ENCODE measurements at regions not wholly inside any gene's neighbourhood (a gene's known extent, or its start where the extent isn't known, plus 50 kb on each side); places are given as distances from the start of the nearest gene placed in this dataset.

GRCh38 chr20:58595167-58595566 is 55.9 kb upstream of the STX16 start:
- TF ChIP-seq CTCF (conservative IDR thresholded peaks at IDR 0.05; ENCODE audit: low read depth, low read length) (no peak), POLR2A (IDR thresholded peaks at IDR 0.05; ENCODE audit: low read depth, low read length) (no peak), SMC3 (IDR thresholded peaks at IDR 0.05; ENCODE audit: low read depth, low read length) (no peak), MAZ (IDR thresholded peaks at IDR 0.05; ENCODE audit: borderline replicate concordance, low read depth, low read length) (no peak), RAD21 (IDR thresholded peaks at IDR 0.05; ENCODE audit: low read length) (no peak)

Measured in IMR-90 (cell line).